Fibroblast of skin of right quadriceps (primary cell): ENCODE measurements at regions not wholly inside any gene's neighbourhood (a gene's known extent, or its start where the extent isn't known, plus 50 kb on each side); places are given as distances from the start of the nearest gene placed in this dataset.
A peak's percentile ranks its signal among the peaks of the same experiment; 100 is the strongest.

Experiments
- DNase-seq: peaks from one replicate; pipeline ENCODE4 v3.0.0-alpha.2; 2013

- no peak for DNase-seq
Observed at GRCh38 chr10:128429835-128430513, 303.8 kb upstream of the MKI67 start.

GRCh38 chr10:128431083-128431482 lies 304.9 kb upstream of the MKI67 start:
- no peak for DNase-seq

- DNase-seq, result no peak
Observed at GRCh38 chr10:128431506-128431905, 305.3 kb upstream of the MKI67 start.

- no peak for DNase-seq
Observed at GRCh38 chr10:128432011-128432410, 305.8 kb upstream of the MKI67 start.

- no peak for DNase-seq
Observed at GRCh38 chr10:128432423-128432822, 306.2 kb upstream of the MKI67 start.

GRCh38 chr10:128435811-128436210 lies 309.6 kb upstream of the MKI67 start:
- no peak for DNase-seq

- no peak for DNase-seq
Observed at GRCh38 chr10:128437786-128438345, 311.6 kb upstream of the MKI67 start.

- no peak for DNase-seq
Observed at GRCh38 chr10:128438417-128439063, 312.3 kb upstream of the MKI67 start.

GRCh38 chr10:128440513-128441160 lies 314.4 kb upstream of the MKI67 start:
- DNase-seq, result no peak

- DNase-seq, result no peak
Observed at GRCh38 chr10:128443925-128444518, 317.8 kb upstream of the MKI67 start.

GRCh38 chr10:128448796-128449195 lies 322.6 kb upstream of the MKI67 start:
- no peak for DNase-seq

GRCh38 chr10:128451879-128452278 lies 325.7 kb upstream of the MKI67 start:
- DNase-seq, result no peak

GRCh38 chr10:128456271-128456670 lies 330.0 kb upstream of the MKI67 start:
- no peak for DNase-seq

- no peak for DNase-seq
Observed at GRCh38 chr10:128457136-128457535, 330.9 kb upstream of the MKI67 start.

GRCh38 chr10:128461991-128462390 lies 335.8 kb upstream of the MKI67 start:
- no peak for DNase-seq

GRCh38 chr10:128462844-128463243 lies 336.6 kb upstream of the MKI67 start:
- no peak for DNase-seq

GRCh38 chr10:128463991-128464760 lies 338.0 kb upstream of the MKI67 start:
- peak; percentile 51 for DNase-seq

GRCh38 chr10:128465697-128466096 lies 339.5 kb upstream of the MKI67 start:
- no peak for DNase-seq

GRCh38 chr10:128466831-128467371 lies 340.7 kb upstream of the MKI67 start:
- DNase-seq, result no peak

GRCh38 chr10:128468462-128468861 lies 342.2 kb upstream of the MKI67 start:
- DNase-seq, result no peak

GRCh38 chr10:128469515-128469914 lies 343.3 kb upstream of the MKI67 start:
- no peak for DNase-seq

- DNase-seq, result no peak
Observed at GRCh38 chr10:128470321-128470965, 344.2 kb upstream of the MKI67 start.
